ENCODE measurements at regions not wholly inside any gene's neighbourhood (a gene's known extent, or its start where the extent isn't known, plus 50 kb on each side); places are given as distances from the start of the nearest gene placed in this dataset.

DNA sequence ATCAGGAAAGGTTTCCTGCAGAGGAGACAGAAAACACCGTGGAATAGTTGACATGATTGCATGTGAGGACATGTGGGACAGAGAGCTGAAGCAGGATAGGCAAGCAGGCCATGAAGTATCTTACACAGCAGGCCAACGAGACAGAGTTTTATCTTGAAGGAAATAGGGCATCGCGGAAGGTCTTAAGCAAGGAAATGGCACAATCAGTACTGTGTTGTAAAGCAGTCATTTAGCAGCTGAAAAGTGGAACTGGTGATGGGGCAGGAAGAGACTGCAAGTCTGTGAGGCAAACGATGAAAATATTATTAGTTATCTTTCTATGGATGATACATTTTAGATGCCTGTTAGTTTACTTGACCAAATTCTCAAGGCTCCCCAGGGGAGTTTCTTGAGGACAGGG is 535.1 kb downstream of the SOX2 start:
- TF ChIP-seq, protein P1, sequence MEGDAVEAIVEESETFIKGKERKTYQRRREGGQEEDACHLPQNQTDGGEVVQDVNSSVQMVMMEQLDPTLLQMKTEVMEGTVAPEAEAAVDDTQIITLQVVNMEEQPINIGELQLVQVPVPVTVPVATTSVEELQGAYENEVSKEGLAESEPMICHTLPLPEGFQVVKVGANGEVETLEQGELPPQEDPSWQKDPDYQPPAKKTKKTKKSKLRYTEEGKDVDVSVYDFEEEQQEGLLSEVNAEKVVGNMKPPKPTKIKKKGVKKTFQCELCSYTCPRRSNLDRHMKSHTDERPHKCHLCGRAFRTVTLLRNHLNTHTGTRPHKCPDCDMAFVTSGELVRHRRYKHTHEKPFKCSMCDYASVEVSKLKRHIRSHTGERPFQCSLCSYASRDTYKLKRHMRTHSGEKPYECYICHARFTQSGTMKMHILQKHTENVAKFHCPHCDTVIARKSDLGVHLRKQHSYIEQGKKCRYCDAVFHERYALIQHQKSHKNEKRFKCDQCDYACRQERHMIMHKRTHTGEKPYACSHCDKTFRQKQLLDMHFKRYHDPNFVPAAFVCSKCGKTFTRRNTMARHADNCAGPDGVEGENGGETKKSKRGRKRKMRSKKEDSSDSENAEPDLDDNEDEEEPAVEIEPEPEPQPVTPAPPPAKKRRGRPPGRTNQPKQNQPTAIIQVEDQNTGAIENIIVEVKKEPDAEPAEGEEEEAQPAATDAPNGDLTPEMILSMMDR (conservative IDR thresholded peaks at IDR 0.05; ENCODE audit: low read depth, low read length): no peak
- TF ChIP-seq POLR2A (IDR thresholded peaks at IDR 0.05; ENCODE audit: low read depth, low read length): no peak
